ENCODE measurements at regions not wholly inside any gene's neighbourhood (a gene's known extent, or its start where the extent isn't known, plus 50 kb on each side); places are given as distances from the start of the nearest gene placed in this dataset.

GRCh38 chr1:47513393-47513792 is 75.5 kb downstream of the FOXD2 start:
- no peaks in the 10 kb centered on the region for H3F3A ChIP-seq (replicated peaks; ENCODE audit: low read depth)
- no peak overlapping the region for H3K27ac Mint-ChIP-seq
- no peak for DNase-seq (ENCODE audit: low spot score)
- H3K79me2 ChIP-seq (replicated peaks; ENCODE audit: insufficient read depth), result no peaks in the 10 kb centered on the region
- peaks cover 4% of the 10 kb centered on the region; the same call in 1 of the 2 replicates for H3K4me1 ChIP-seq (ENCODE audit: insufficient read depth)
- H3K4me3 Mint-ChIP-seq, result no peak overlapping the region
- TF ChIP-seq ZNF331 (CRISPR knock-in tag; IDR thresholded peaks at IDR 0.05; ENCODE audit: low read depth) (no peak), REST (IDR thresholded peaks at IDR 0.05; ENCODE audit: unreplicated experiment) (no peak), JUNB (IDR thresholded peaks at IDR 0.05; ENCODE audit: unreplicated experiment) (no peak), STAT1 (IDR thresholded peaks at IDR 0.05; ENCODE audit: unreplicated experiment) (no peak), EZH2phosphoT487 (IDR thresholded peaks at IDR 0.05; ENCODE audit: unreplicated experiment) (no peak), ETS1 (IDR thresholded peaks at IDR 0.05) (no peak), EZH2 (IDR thresholded peaks at IDR 0.05; ENCODE audit: low read depth, unreplicated experiment) (no peak), POLR2AphosphoS5 (IDR thresholded peaks at IDR 0.05; ENCODE audit: low read depth) (no peak), CREB1 (CRISPR knock-in tag; IDR thresholded peaks at IDR 0.05; ENCODE audit: low read depth) (no peak), CTCF (conservative IDR thresholded peaks at IDR 0.05; ENCODE audit: low read depth in 2 of 2) (no peak), ZNF114 (CRISPR knock-in tag; IDR thresholded peaks at IDR 0.05) (no peak)
- peaks cover 29% of the 10 kb centered on the region for H3K27me3 Mint-ChIP-seq (ENCODE audit: insufficient read depth, low read depth, poor library complexity)
- no peak overlapping the region for H3K4me3 ChIP-seq
- no peak for ATAC-seq
- peaks cover 49% of the 10 kb centered on the region for H3K27me3 ChIP-seq (ENCODE audit: insufficient read depth)
- no peak overlapping the region for H3K27ac ChIP-seq (ENCODE audit: low read depth)
- H3K9me2 ChIP-seq (ENCODE audit: insufficient read depth), result peaks cover 5% of the 10 kb centered on the region; the same call in 1 of the 2 replicates
- H3K36me3 Mint-ChIP-seq (ENCODE audit: low read depth), result no peaks in the 10 kb centered on the region
- no peaks in the 10 kb centered on the region for H3K36me3 ChIP-seq (ENCODE audit: insufficient read depth)
- H3K4me2 ChIP-seq, result no peak overlapping the region
- H4K20me1 ChIP-seq (replicated peaks; ENCODE audit: insufficient read depth), result no peaks in the 10 kb centered on the region
- no peaks in the 10 kb centered on the region; the same call in 2 of the 3 replicates for H3K4me1 Mint-ChIP-seq
- H2AFZ ChIP-seq, result no peak overlapping the region
- H3K9me3 Mint-ChIP-seq, result no peaks in the 10 kb centered on the region; the same call in 2 of the 3 replicates
